Parathyroid adenoma (tissue), 2 donors: ENCODE measurements at regions not wholly inside any gene's neighbourhood (a gene's known extent, or its start where the extent isn't known, plus 50 kb on each side); places are given as distances from the start of the nearest gene placed in this dataset.

Experiments
- H2AFZ ChIP-seq: fragments of 300-600 bp; sonication (generic); one replicate; pipeline ENCODE4 v1.7.0; 2017; ENCODE audit warnings: antibody characterized with exemption, mild to moderate bottlenecking
- H3K27ac ChIP-seq: fragments of 300-600 bp; sonication (generic); one replicate; pipeline ENCODE4 v1.7.0; 2017
- H3K27me3 ChIP-seq: fragments of 300-600 bp; sonication (generic); one replicate; pipeline ENCODE4 v1.7.0; 2017; ENCODE audit warnings: low read length; ENCODE audit not compliant: control insufficient read depth, insufficient read depth
- H3K36me3 ChIP-seq: fragments of 300-600 bp; sonication (generic); one replicate; pipeline ENCODE4 v1.7.0; 2017; ENCODE audit warnings: low read length; ENCODE audit not compliant: control insufficient read depth, insufficient read depth
- H3K4me1 ChIP-seq: fragments of 300-600 bp; sonication (generic); one replicate; pipeline ENCODE4 v1.7.0; 2017; ENCODE audit warnings: control low read depth
- H3K4me2 ChIP-seq: fragments of 300-600 bp; sonication (generic); one replicate; pipeline ENCODE4 v1.7.0; 2017; ENCODE audit warnings: low read length
- H3K4me3 ChIP-seq: fragments of 300-600 bp; sonication (generic); one replicate; pipeline ENCODE4 v1.7.0; 2017; ENCODE audit warnings: low read depth, low read length
- H3K79me2 ChIP-seq: fragments of 300-600 bp; sonication (generic); one replicate; pipeline ENCODE4 v1.7.0; 2017; ENCODE audit warnings: control low read depth
- H3K9ac ChIP-seq: fragments of 300-600 bp; sonication (generic); one replicate; pipeline ENCODE4 v1.7.0; 2017; ENCODE audit warnings: mild to moderate bottlenecking
- H3K9me3 ChIP-seq: fragments of 300-600 bp; sonication (generic); one replicate; pipeline ENCODE4 v1.7.0; 2017; ENCODE audit warnings: low read length; ENCODE audit not compliant: control insufficient read depth
- TF ChIP-seq, protein P1 (sequence below): fragments of 300-600 bp; sonication (generic); IDR thresholded peaks from one replicate; pipeline ENCODE4 v1.7.0; 2017; ENCODE audit warnings: antibody characterized with exemption, mild to moderate bottlenecking
- donor health status: primary hyperparathyroidism.

- no peaks in the 10 kb centered on the region for H3K79me2 ChIP-seq
- H2AFZ ChIP-seq = no peak overlapping the region
Observed at GRCh38 chr9:25830381-25830780, 152.1 kb upstream of the TUSC1 start.

DNA sequence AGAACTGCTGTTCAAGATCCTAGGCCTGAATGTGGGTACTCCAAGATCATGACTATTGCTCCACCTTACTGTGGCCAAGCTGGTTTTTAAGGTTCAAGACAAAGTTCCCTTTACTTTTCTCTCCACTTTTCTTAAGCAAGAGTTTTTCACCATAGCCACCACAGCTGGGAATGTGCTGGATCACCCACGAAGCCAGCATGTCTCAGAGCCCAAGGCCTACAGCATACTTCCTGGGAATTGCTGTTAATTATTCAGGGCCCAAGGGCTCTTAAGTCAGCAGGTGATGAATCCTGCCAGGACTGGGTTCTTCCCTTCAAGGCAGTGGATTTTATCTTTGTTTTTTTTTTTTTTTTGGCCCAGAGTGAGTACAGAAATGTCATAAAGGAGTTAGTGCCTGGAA, 149.4 kb upstream of the TUSC1 start:
- TF ChIP-seq, protein P1, sequence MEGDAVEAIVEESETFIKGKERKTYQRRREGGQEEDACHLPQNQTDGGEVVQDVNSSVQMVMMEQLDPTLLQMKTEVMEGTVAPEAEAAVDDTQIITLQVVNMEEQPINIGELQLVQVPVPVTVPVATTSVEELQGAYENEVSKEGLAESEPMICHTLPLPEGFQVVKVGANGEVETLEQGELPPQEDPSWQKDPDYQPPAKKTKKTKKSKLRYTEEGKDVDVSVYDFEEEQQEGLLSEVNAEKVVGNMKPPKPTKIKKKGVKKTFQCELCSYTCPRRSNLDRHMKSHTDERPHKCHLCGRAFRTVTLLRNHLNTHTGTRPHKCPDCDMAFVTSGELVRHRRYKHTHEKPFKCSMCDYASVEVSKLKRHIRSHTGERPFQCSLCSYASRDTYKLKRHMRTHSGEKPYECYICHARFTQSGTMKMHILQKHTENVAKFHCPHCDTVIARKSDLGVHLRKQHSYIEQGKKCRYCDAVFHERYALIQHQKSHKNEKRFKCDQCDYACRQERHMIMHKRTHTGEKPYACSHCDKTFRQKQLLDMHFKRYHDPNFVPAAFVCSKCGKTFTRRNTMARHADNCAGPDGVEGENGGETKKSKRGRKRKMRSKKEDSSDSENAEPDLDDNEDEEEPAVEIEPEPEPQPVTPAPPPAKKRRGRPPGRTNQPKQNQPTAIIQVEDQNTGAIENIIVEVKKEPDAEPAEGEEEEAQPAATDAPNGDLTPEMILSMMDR = no peak
- Histone ChIP-seq H3K36me3 (no peaks in the 10 kb centered on the region), H3K9ac (no peak overlapping the region), H3K9me3 (no peaks in the 10 kb centered on the region), H3K79me2 (no peaks in the 10 kb centered on the region), H2AFZ (no peak overlapping the region), H3K4me1 (no peaks in the 10 kb centered on the region), H3K4me2 (no peak overlapping the region), H3K4me3 (no peak overlapping the region), H3K27ac (no peak overlapping the region), H3K27me3 (no peaks in the 10 kb centered on the region)

More at GRCh38 chr9:25830381-25830780, 152.1 kb upstream of the TUSC1 start:
- Histone ChIP-seq H3K27ac (no peak overlapping the region), H3K36me3 (no peaks in the 10 kb centered on the region), H3K27me3 (no peaks in the 10 kb centered on the region), H3K4me3 (no peak overlapping the region), H3K4me1 (no peaks in the 10 kb centered on the region), H3K4me2 (no peak overlapping the region), H3K9me3 (no peaks in the 10 kb centered on the region), H3K9ac (no peak overlapping the region)
- TF ChIP-seq, protein P1 = no peak

GRCh38 chr9:25816439-25816838, 138.2 kb upstream of the TUSC1 start:
- no peak overlapping the region for H3K4me2 ChIP-seq
- H3K4me3 ChIP-seq = no peak overlapping the region
- H3K27me3 ChIP-seq = no peaks in the 10 kb centered on the region
- no peak overlapping the region for H3K27ac ChIP-seq
- TF ChIP-seq, protein P1 = no peak
- H3K4me1 ChIP-seq = no peaks in the 10 kb centered on the region
- H2AFZ ChIP-seq = no peak overlapping the region
- no peaks in the 10 kb centered on the region for H3K36me3 ChIP-seq
- no peak overlapping the region for H3K9ac ChIP-seq
- H3K79me2 ChIP-seq = no peaks in the 10 kb centered on the region
- H3K9me3 ChIP-seq = no peaks in the 10 kb centered on the region

- Histone ChIP-seq H3K9ac (no peak overlapping the region), H3K4me2 (no peak overlapping the region), H3K27me3 (no peaks in the 10 kb centered on the region), H3K4me3 (no peak overlapping the region), H3K9me3 (no peaks in the 10 kb centered on the region), H3K79me2 (no peaks in the 10 kb centered on the region), H3K4me1 (no peaks in the 10 kb centered on the region), H2AFZ (no peak overlapping the region), H3K27ac (no peak overlapping the region), H3K36me3 (no peaks in the 10 kb centered on the region)
- TF ChIP-seq, protein P1 = no peak
Observed at GRCh38 chr9:25814023-25814422, 135.8 kb upstream of the TUSC1 start.

DNA sequence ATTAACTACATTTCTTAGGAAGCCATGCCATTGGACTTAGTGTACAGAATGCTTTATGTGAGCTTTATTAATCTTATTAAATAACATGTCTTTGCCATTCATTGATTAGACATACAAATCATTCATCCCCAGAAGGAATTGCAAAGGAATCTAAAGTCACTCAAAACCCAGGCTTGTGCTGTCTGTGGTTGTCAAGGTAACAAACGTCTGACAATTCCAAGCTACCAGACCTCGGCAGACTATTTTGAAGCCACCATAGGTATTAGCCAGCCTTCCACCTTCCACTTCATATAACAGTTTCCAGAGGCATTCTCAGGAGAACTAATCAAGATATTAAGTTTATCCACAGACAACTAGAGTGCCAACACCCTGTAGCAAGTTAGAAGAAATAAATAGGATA, 135.2 kb upstream of the TUSC1 start:
- Histone ChIP-seq H3K27me3 (no peaks in the 10 kb centered on the region), H3K79me2 (no peaks in the 10 kb centered on the region), H3K36me3 (no peaks in the 10 kb centered on the region), H3K4me2 (no peak overlapping the region), H3K4me1 (no peaks in the 10 kb centered on the region), H3K9me3 (no peaks in the 10 kb centered on the region), H3K9ac (no peak overlapping the region), H3K4me3 (no peak overlapping the region), H3K27ac (no peak overlapping the region), H2AFZ (no peak overlapping the region)
- TF ChIP-seq, protein P1 = no peak
